H1 (cell line): ENCODE measurements at regions not wholly inside any gene's neighbourhood (a gene's known extent, or its start where the extent isn't known, plus 50 kb on each side); places are given as distances from the start of the nearest gene placed in this dataset.

ENCODE experiments used
- CTCF ChIA-PET: fragments of 300-600 bp; sonication (Branson Sonifier 250); formaldehyde crosslinking; loops from one replicate; lab custom pipeline; 2021; ENCODE audit not compliant: partially characterized antibody; lab: Charles Lee
- POLR2A ChIA-PET: fragments of 300-600 bp; sonication (Branson Sonifier 250); formaldehyde crosslinking; loops from one replicate; lab custom pipeline; 2021; ENCODE audit warnings: inconsistent platforms; ENCODE audit not compliant: partially characterized antibody; lab: Charles Lee
- DNase-seq, 2 experiments: peaks; one replicate each; pipeline versions ENCODE4 v3.0.0 to v3.0.0-alpha.2; 2010 to 2022; ENCODE audit warnings: low spot score in 2 of 2, low read depth in 1 of 2, mixed read lengths in 1 of 2
- FAIRE-seq: peaks from 2 replicates; lab custom pipeline; 2011; peaks lifted over from hg19 to GRCh38; lab: Jason Lieb, UNC
- H2AFZ ChIP-seq: 2 replicates; pipeline ENCODE4 v1.8.1; 2012; ENCODE audit warnings: low read length, inconsistent platforms
- H2AK5ac ChIP-seq: 2 replicates; pipeline ENCODE4 v1.6.1; 2013; ENCODE audit warnings: low read depth, low read length
- H2BK120ac ChIP-seq: replicated peaks from 2 replicates; pipeline ENCODE3; 2013; ENCODE audit warnings: low read depth, low read length, inconsistent platforms
- H2BK12ac ChIP-seq: 2 replicates; pipeline ENCODE4 v1.6.1; 2013; ENCODE audit warnings: low read depth, low read length
- H2BK15ac ChIP-seq: 2 replicates; pipeline ENCODE4 v1.6.1; 2013; ENCODE audit warnings: low read length
- H2BK20ac ChIP-seq: 2 replicates; pipeline ENCODE4 v1.6.1; 2013; ENCODE audit warnings: low read length
- H2BK5ac ChIP-seq: 2 replicates; pipeline ENCODE4 v1.6.1; 2013; ENCODE audit warnings: low read depth, low read length
- H3K14ac ChIP-seq: 2 replicates; pipeline ENCODE4 v1.6.1; 2013; ENCODE audit warnings: inconsistent platforms; ENCODE audit not compliant: insufficient read length
- H3K18ac ChIP-seq: 2 replicates; pipeline ENCODE4 v1.6.1; 2013; ENCODE audit warnings: low read length; ENCODE audit errors: extremely low read depth
- H3K23ac ChIP-seq: 2 replicates; pipeline ENCODE4 v1.6.1; 2013; ENCODE audit warnings: inconsistent platforms; ENCODE audit not compliant: insufficient read length
- H3K23me2 ChIP-seq: 2 replicates; pipeline ENCODE4 v1.6.1; 2013; ENCODE audit warnings: low read depth, low read length
- H3K27ac ChIP-seq: 2 replicates; pipeline ENCODE4 v1.6.1; 2011; ENCODE audit warnings: low read depth, low read length, inconsistent platforms
- H3K27me3 ChIP-seq, 4 experiments: replicated peaks in 1 of 4; 1 replicate in 1 of 4; 2 replicates in 3 of 4; pipeline versions ENCODE4 v1.6.1 to v1.8.1; 2011 to 2013; ENCODE audit warnings: low read length in 3 of 4, mild to moderate bottlenecking in 3 of 4, inconsistent platforms in 2 of 4, mixed read lengths in 2 of 4, moderate library complexity in 1 of 4; ENCODE audit not compliant: control insufficient read depth in 3 of 4, insufficient read depth in 3 of 4; ENCODE audit errors: extremely low read depth in 1 of 4
- H3K36me3 ChIP-seq, 4 experiments: 2 replicates each; pipeline versions ENCODE4 v1.6.1 to v1.8.1; 2011 to 2013; ENCODE audit warnings: mild to moderate bottlenecking in 4 of 4, low read length in 3 of 4, moderate library complexity in 2 of 4, control low read depth in 1 of 4, inconsistent platforms in 1 of 4; ENCODE audit not compliant: insufficient read depth in 4 of 4, control insufficient read depth in 2 of 4
- H3K4ac ChIP-seq: replicated peaks from 2 replicates; pipeline ENCODE3; 2013; ENCODE audit warnings: low read length, low read depth, mixed read lengths, inconsistent platforms; ENCODE audit not compliant: insufficient read length
- H3K4me1 ChIP-seq, 4 experiments: replicated peaks in 1 of 4; 1 replicate in 1 of 4; 2 replicates in 3 of 4; pipeline versions ENCODE4 v1.6.1 to v1.8.1; 2011 to 2013; ENCODE audit warnings: low read length in 3 of 4, inconsistent platforms in 2 of 4, mixed read lengths in 1 of 4; ENCODE audit not compliant: insufficient read depth in 4 of 4, control insufficient read depth in 3 of 4
- H3K4me2 ChIP-seq, 2 experiments: 2 replicates each; pipeline versions ENCODE4 v1.6.1 to v1.8.1; 2011 to 2013; ENCODE audit warnings: low read depth in 2 of 2, low read length in 2 of 2, control low read depth in 1 of 2, inconsistent platforms in 1 of 2, mild to moderate bottlenecking in 1 of 2; ENCODE audit not compliant: insufficient read depth in 1 of 2
- H3K4me3 ChIP-seq, 4 experiments: fragments of 200-600, 300-600 bp in 1 of 4; sonication (generic), shearing (Covaris generic), sonication (Bioruptor Twin) in 1 of 4; 2 replicates each; pipeline versions ENCODE4 v1.5.1 to v1.8.1; 2011 to 2016; ENCODE audit warnings: low read length in 4 of 4, low read depth in 3 of 4, control low read depth in 2 of 4, inconsistent platforms in 2 of 4, mild to moderate bottlenecking in 2 of 4, mixed read lengths in 1 of 4, moderate library complexity in 1 of 4; ENCODE audit not compliant: insufficient read depth in 2 of 4; ENCODE audit errors: extremely low read depth in 1 of 4
- H3K56ac ChIP-seq: replicated peaks from 2 replicates; pipeline ENCODE3; 2013; ENCODE audit warnings: low read depth, mild to moderate bottlenecking, mixed read lengths, low read length, inconsistent platforms; ENCODE audit not compliant: insufficient read length
- H3K79me1 ChIP-seq: 2 replicates; pipeline ENCODE4 v1.6.1; 2013; ENCODE audit warnings: low read depth, low read length, control low read depth
- H3K79me2 ChIP-seq, 2 experiments: 2 replicates each; pipeline versions ENCODE4 v1.6.1 to v1.8.1; 2012 to 2013; ENCODE audit warnings: low read length in 2 of 2, mild to moderate bottlenecking in 2 of 2, inconsistent platforms in 1 of 2; ENCODE audit not compliant: insufficient read depth in 2 of 2, control insufficient read depth in 1 of 2
- H3K9ac ChIP-seq, 4 experiments: replicated peaks in 1 of 4; 1 replicate in 1 of 4; 2 replicates in 3 of 4; pipeline versions ENCODE4 v1.6.1 to v1.8.1; 2011 to 2013; ENCODE audit warnings: low read depth in 3 of 4, low read length in 3 of 4, control low read depth in 2 of 4, mild to moderate bottlenecking in 2 of 4, moderate library complexity in 2 of 4, inconsistent platforms in 1 of 4; ENCODE audit errors: extremely low read depth in 1 of 4
- H3K9me3 ChIP-seq, 2 experiments: 2 replicates each; pipeline versions ENCODE4 v1.6.1 to v1.8.1; 2012 to 2013; ENCODE audit warnings: mild to moderate bottlenecking in 2 of 2, moderate library complexity in 2 of 2, control low read depth in 1 of 2, inconsistent platforms in 1 of 2, low read depth in 1 of 2, low read length in 1 of 2, mixed read lengths in 1 of 2; ENCODE audit not compliant: insufficient read depth in 2 of 2
- H4K20me1 ChIP-seq, 2 experiments: replicated peaks in 1 of 2; 2 replicates each; pipeline versions ENCODE3 to v1.8.1; 2011 to 2013; ENCODE audit warnings: inconsistent platforms in 2 of 2, low read length in 2 of 2, mild to moderate bottlenecking in 1 of 2; ENCODE audit not compliant: insufficient read depth in 2 of 2, control insufficient read depth in 1 of 2
- H4K5ac ChIP-seq: 2 replicates; pipeline ENCODE4 v1.6.1; 2013; ENCODE audit warnings: low read length, low read depth, mixed read lengths, inconsistent platforms; ENCODE audit not compliant: insufficient read length
- H4K8ac ChIP-seq: 2 replicates; pipeline ENCODE4 v1.8.0; 2013; ENCODE audit warnings: mild to moderate bottlenecking, moderate library complexity, low read length, inconsistent platforms; ENCODE audit not compliant: insufficient read depth; ENCODE audit errors: extremely low read depth
- H4K91ac ChIP-seq: replicated peaks from 2 replicates; pipeline ENCODE3; 2013; ENCODE audit warnings: low read length, mixed read lengths, inconsistent platforms; ENCODE audit not compliant: insufficient read length
- CBX5 ChIP-seq: fragments of 300-800, 300-1000 bp; sonication (generic); IDR thresholded peaks from 2 replicates; pipeline ENCODE4 v1.7.1; 2016; ENCODE audit warnings: antibody characterized with exemption, low read length, low read depth
- HDAC6 ChIP-seq: IDR thresholded peaks from one replicate; pipeline ENCODE4 v1.7.1; 2012; ENCODE audit warnings: low read depth, mild to moderate bottlenecking, inconsistent platforms, low read length, moderate library complexity
- NANOG ChIP-seq: IDR thresholded peaks from 2 replicates; pipeline ENCODE4 v1.6.1; 2011; ENCODE audit warnings: low read length, low read depth, mild to moderate bottlenecking, inconsistent platforms; ENCODE audit not compliant: insufficient read depth, poor library complexity, severe bottlenecking
- RNF2 ChIP-seq: fragments of 200-900, 300-1000 bp; sonication (generic); IDR thresholded peaks from 2 replicates; pipeline ENCODE4 v1.7.1; 2016; ENCODE audit warnings: borderline replicate concordance, low read depth, mild to moderate bottlenecking, antibody characterized with exemption, low read length; ENCODE audit not compliant: poor library complexity, severe bottlenecking; ENCODE audit errors: missing control alignments
- RXRA ChIP-seq: IDR thresholded peaks from 2 replicates; pipeline ENCODE4 v1.6.1; 2011; ENCODE audit warnings: low read depth, mild to moderate bottlenecking, low read length, moderate library complexity; ENCODE audit not compliant: insufficient read depth
- TCF12 ChIP-seq: IDR thresholded peaks from 2 replicates; pipeline ENCODE4 v1.6.1; 2011; ENCODE audit warnings: low read depth, mild to moderate bottlenecking, low read length
- TEAD4 ChIP-seq: IDR thresholded peaks from 2 replicates; pipeline ENCODE4 v1.6.1; 2012; ENCODE audit warnings: low read depth, low read length, inconsistent platforms, mixed read lengths
- WGBS, 2 experiments: shearing (Covaris generic) in 1 of 2; methylation state at CpG; one replicate each; pipeline versions ENCODE4 v1.1.6 to v1.1.7; 2013 to 2015; ENCODE audit warnings: low lambda C conversion rate in 2 of 2, mixed read lengths in 2 of 2, inconsistent platforms in 1 of 2, low coverage in 1 of 2, missing lambda C conversion rate in 1 of 2; ENCODE audit not compliant: insufficient replicate concordance in 2 of 2, insufficient coverage in 1 of 2, insufficient read length in 1 of 2; ENCODE audit errors: extremely low coverage in 1 of 2, missing lambda C conversion rate in 1 of 2; 5-methylcytosine and 5-hydroxymethylcytosine counted together
- TF ChIP-seq, protein P1 (sequence below), 3 experiments: IDR thresholded peaks; 1 replicate in 2 of 3; 2 replicates in 1 of 3; pipeline versions ENCODE4 v1.5.1 to v1.6.1; 2011; ENCODE audit warnings: low read length in 3 of 3, mild to moderate bottlenecking in 3 of 3, inconsistent platforms in 2 of 3, low read depth in 1 of 3, moderate library complexity in 1 of 3; ENCODE audit not compliant: insufficient read depth in 1 of 3; ENCODE audit errors: control extremely low read depth in 1 of 3

DNA sequence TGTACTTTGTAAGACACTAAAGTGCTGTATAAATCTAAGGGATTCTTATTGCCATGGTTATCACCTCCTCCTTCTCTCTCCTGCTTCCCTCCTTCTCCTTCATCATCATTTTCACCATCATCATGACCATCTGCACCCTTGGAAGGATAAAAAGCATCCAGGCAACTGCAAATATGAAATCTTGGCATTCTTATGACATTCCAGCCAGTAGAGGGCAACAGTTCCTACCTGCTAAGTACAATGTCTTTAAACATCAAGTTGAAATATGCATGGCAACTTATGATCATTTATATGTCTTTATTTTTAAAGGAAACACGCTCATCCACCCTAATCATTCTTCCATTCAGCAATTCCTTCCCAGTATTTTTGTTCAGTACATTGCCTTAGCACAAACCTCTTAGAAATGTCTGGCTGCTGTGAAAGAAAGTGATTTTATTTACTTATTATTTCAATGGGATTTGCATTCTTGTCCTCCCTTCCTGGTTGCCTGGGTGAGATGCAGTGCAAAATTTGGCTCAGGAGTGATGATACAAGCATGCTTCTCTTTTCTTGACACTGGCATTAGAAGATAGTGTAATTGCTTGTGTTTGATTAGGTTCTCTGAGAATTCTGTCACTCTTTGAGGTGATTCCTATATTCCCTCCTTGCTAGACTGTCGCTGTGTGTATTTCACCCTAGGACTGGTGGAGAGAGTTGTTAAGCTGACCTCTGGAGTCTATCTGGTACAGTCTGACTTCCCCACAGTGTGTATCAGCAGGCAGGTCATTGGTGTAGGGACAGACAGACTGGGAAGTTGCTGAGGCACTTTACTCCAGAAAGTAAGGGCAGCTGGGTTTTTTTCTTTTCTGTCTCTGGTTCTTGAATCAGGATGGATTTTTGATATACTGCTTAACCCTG is 188.5 kb upstream of the BMPER start:
- no peak overlapping the region for H3K27ac ChIP-seq
- DNase-seq = no peak
- no peak for FAIRE-seq
- H4K91ac ChIP-seq = no peak overlapping the region
- no peaks in the 10 kb centered on the region for H3K27me3 ChIP-seq
- no peaks in the 10 kb centered on the region for H4K20me1 ChIP-seq
- no peak overlapping the region for H3K18ac ChIP-seq
- no peaks in the 10 kb centered on the region for H3K36me3 ChIP-seq
- H4K5ac ChIP-seq = no peak overlapping the region
- ChIA-PET CTCF (interaction anchor here (0.5 to 4.2 kb wide), 16 partner anchors 11 to 470 kb away, joined by 3 to 17 read pairs (median 4); no protein-coding TSS in a partner anchor), POLR2A (no interaction called here)
- no peak overlapping the region for H2AFZ ChIP-seq
- H3K4me1 ChIP-seq = no peaks in the 10 kb centered on the region; a peak in 1 of 7 replicates
- H4K8ac ChIP-seq = no peak overlapping the region
- H3K4ac ChIP-seq = no peak overlapping the region
- 78% methylated on average over 2 of the region's 2 CpGs; no CpG with 5 or more reads in 1 of the 2 experiments for WGBS, 2 experiments
- H2BK5ac ChIP-seq = no peak overlapping the region
- H3K14ac ChIP-seq = no peak overlapping the region
- H3K23me2 ChIP-seq = no peaks in the 10 kb centered on the region
- H2BK20ac ChIP-seq = no peak overlapping the region
- H2BK15ac ChIP-seq = no peak overlapping the region
- H3K9ac ChIP-seq = no peak overlapping the region
- no peak overlapping the region for H2AK5ac ChIP-seq
- no peaks in the 10 kb centered on the region for H3K9me3 ChIP-seq
- no peak overlapping the region for H2BK120ac ChIP-seq
- H3K4me3 ChIP-seq = no peak overlapping the region
- H3K56ac ChIP-seq = no peak overlapping the region
- no peaks in the 10 kb centered on the region for H3K79me2 ChIP-seq
- no peak overlapping the region for H2BK12ac ChIP-seq
- no peak overlapping the region for H3K4me2 ChIP-seq
- no peaks in the 10 kb centered on the region for H3K79me1 ChIP-seq
- H3K23ac ChIP-seq = no peak overlapping the region
- no peak for TF ChIP-seq HDAC6
- TF ChIP-seq TEAD4 = peak; percentile 100
- TF ChIP-seq TCF12 = no peak
- no peak for TF ChIP-seq CBX5
- no peak for TF ChIP-seq RXRA
- TF ChIP-seq, protein P1, sequence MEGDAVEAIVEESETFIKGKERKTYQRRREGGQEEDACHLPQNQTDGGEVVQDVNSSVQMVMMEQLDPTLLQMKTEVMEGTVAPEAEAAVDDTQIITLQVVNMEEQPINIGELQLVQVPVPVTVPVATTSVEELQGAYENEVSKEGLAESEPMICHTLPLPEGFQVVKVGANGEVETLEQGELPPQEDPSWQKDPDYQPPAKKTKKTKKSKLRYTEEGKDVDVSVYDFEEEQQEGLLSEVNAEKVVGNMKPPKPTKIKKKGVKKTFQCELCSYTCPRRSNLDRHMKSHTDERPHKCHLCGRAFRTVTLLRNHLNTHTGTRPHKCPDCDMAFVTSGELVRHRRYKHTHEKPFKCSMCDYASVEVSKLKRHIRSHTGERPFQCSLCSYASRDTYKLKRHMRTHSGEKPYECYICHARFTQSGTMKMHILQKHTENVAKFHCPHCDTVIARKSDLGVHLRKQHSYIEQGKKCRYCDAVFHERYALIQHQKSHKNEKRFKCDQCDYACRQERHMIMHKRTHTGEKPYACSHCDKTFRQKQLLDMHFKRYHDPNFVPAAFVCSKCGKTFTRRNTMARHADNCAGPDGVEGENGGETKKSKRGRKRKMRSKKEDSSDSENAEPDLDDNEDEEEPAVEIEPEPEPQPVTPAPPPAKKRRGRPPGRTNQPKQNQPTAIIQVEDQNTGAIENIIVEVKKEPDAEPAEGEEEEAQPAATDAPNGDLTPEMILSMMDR (IDR thresholded peaks at IDR 0.05; ENCODE audit: control extremely low read depth in 1 of 3, insufficient read depth in 1 of 3, low read depth in 1 of 3, low read length in 3 of 3) = peak in 2 of 3 experiments; percentile 35 to 76; a peak in 3 of 4 replicates
- TF ChIP-seq NANOG = no peak
- TF ChIP-seq RNF2 = no peak
